HL-60 (cell line): ENCODE measurements at regions not wholly inside any gene's neighbourhood (a gene's known extent, or its start where the extent isn't known, plus 50 kb on each side); places are given as distances from the start of the nearest gene placed in this dataset.

Experiments
- CTCF ChIP-seq: IDR thresholded peaks from one replicate; pipeline ENCODE4 v1.5.1; 2011; ENCODE audit warnings: low read length, control low read depth, inconsistent platforms; ENCODE audit not compliant: insufficient read depth
- POLR2AphosphoS5 ChIP-seq: IDR thresholded peaks from 2 replicates; pipeline ENCODE4 v1.6.1; 2012; ENCODE audit warnings: low read depth
- REST ChIP-seq: IDR thresholded peaks from 2 replicates; pipeline ENCODE4 v1.6.1; 2012; ENCODE audit warnings: low read depth; ENCODE audit not compliant: insufficient replicate concordance
- SPI1 ChIP-seq: IDR thresholded peaks from 2 replicates; pipeline ENCODE4 v1.6.1; 2012; ENCODE audit warnings: low read depth, mild to moderate bottlenecking, borderline replicate concordance

GRCh38 chr9:72467766-72468738, 53.4 kb upstream of the TMC1 start:
- no peak for TF ChIP-seq SPI1
- no peak for TF ChIP-seq CTCF
- TF ChIP-seq REST = no peak
- no peak for TF ChIP-seq POLR2AphosphoS5
